Common myeloid progenitor, CD34-positive (primary cell): ENCODE measurements at regions not wholly inside any gene's neighbourhood (a gene's known extent, or its start where the extent isn't known, plus 50 kb on each side); places are given as distances from the start of the nearest gene placed in this dataset.
A peak's percentile ranks its signal among the peaks of the same experiment; 100 is the strongest.

ENCODE experiments used
- CTCF ChIA-PET: fragments of 350-600 bp; sonication (Branson Sonifier 250); formaldehyde crosslinking; loops from one replicate; lab custom pipeline; 2021; ENCODE audit warnings: antibody characterized with exemption; lab: Charles Lee
- POLR2A ChIA-PET: fragments of 350-600 bp; sonication (Branson Sonifier 250); formaldehyde crosslinking; loops from one replicate; lab custom pipeline; 2021; ENCODE audit warnings: antibody characterized with exemption; lab: Charles Lee
- DNase-seq, 3 donors: peaks; one replicate each; pipeline versions ENCODE4 v3.0.0 to v3.0.0-alpha.2; 2013
- H3K27ac ChIP-seq, 2 experiments: 1 replicate in 1 of 2; 2 replicates in 1 of 2; pipeline ENCODE4 v1.7.0; 2013; ENCODE audit warnings: inconsistent platforms in 2 of 2, low read length in 2 of 2, mild to moderate bottlenecking in 2 of 2, low read depth in 1 of 2, moderate library complexity in 1 of 2; ENCODE audit not compliant: severe bottlenecking in 2 of 2, insufficient read depth in 1 of 2, poor library complexity in 1 of 2
- H3K27me3 ChIP-seq, 5 experiments: replicated peaks in 2 of 5; 1 replicate in 3 of 5; 2 replicates in 2 of 5; pipeline versions ENCODE4 v1.6.1 to v1.7.0; 2013; ENCODE audit warnings: low read length in 4 of 5, mild to moderate bottlenecking in 2 of 5, moderate library complexity in 2 of 5, inconsistent platforms in 1 of 5; ENCODE audit not compliant: insufficient read depth in 5 of 5, control insufficient read depth in 4 of 5
- H3K36me3 ChIP-seq, 4 experiments: 1 replicate in 2 of 4; 2 replicates in 2 of 4; pipeline versions ENCODE4 v1.6.1 to v1.7.0; 2013; ENCODE audit warnings: low read length in 3 of 4, control low read depth in 1 of 4, mild to moderate bottlenecking in 1 of 4; ENCODE audit not compliant: control insufficient read depth in 4 of 4, insufficient read depth in 4 of 4
- H3K4me1 ChIP-seq, 4 experiments: 1 replicate in 3 of 4; 2 replicates in 1 of 4; pipeline versions ENCODE4 v1.6.1 to v1.7.1; 2013; ENCODE audit warnings: low read length in 3 of 4, mild to moderate bottlenecking in 3 of 4, control low read depth in 1 of 4, inconsistent platforms in 1 of 4, moderate library complexity in 1 of 4; ENCODE audit not compliant: control insufficient read depth in 4 of 4, insufficient read depth in 4 of 4; ENCODE audit errors: control extremely low read depth in 1 of 4
- H3K4me3 ChIP-seq, 7 experiments: 1 replicate in 4 of 7; 2 replicates in 3 of 7; pipeline versions ENCODE4 v1.5.1 to v1.7.0; 2013; ENCODE audit warnings: mild to moderate bottlenecking in 7 of 7, low read length in 6 of 7, moderate library complexity in 6 of 7, inconsistent platforms in 2 of 7, low read depth in 2 of 7, control low read depth in 1 of 7; ENCODE audit not compliant: insufficient read depth in 4 of 7, control insufficient read depth in 1 of 7; ENCODE audit errors: extremely low read depth in 1 of 7
- H3K9me3 ChIP-seq, 5 experiments: 1 replicate in 4 of 5; 2 replicates in 1 of 5; pipeline versions ENCODE4 v1.6.1 to v1.7.1; 2013; ENCODE audit warnings: low read length in 4 of 5, mild to moderate bottlenecking in 2 of 5, inconsistent platforms in 1 of 5, low read depth in 1 of 5, moderate library complexity in 1 of 5; ENCODE audit not compliant: control insufficient read depth in 4 of 5, insufficient read depth in 2 of 5; ENCODE audit errors: control extremely low read depth in 1 of 5
- WGBS: methylation state at CpG from one replicate; pipeline ENCODE4 v1.1.5; 2013; ENCODE audit not compliant: insufficient coverage; 5-methylcytosine and 5-hydroxymethylcytosine counted together

DNA sequence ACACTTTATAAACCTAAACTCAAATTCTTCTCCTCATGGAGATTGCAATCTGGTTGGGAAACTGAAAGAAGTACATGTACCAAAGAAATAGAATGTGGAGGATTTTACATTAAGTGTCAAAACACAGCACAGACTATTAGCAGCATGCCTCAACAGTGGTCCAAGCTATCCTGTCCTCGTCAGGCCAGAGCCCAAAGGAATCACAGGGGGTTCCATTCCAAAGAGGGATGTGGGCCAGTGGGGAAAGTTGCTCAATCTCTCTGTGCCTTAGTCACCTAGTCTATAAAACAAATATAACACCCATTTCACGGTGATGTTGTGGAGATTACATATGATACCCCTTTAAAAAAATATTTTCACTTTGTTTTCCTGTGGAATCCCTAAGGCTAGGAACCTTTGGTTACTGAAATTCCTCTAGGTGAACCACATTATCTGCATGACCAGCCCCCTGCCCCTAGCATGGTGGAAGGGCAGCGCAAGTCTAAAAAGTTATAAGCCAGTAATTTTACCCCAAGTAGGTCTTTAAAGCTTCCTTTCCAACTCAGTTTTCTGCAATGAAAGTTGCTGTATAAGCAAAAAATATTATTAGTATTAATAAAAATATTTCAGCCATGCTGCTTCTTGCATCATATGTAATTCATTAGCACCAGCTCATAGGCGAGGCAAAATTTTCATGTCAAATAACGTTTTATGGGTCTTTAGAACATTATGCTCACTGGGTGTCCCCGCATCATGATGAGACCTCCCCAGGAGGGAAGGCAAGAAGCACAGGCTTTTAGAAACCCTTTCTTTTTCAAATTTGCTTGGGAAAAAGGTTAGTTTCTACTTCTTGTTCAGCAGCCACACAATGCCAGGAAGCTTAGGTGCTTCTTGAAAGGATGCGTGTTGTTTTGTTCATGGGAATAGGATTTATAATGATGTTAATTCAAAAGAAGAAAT is 548.8 kb upstream of the PKN2 start:
- H3K9me3 ChIP-seq = no peaks in the 10 kb centered on the region
- no peaks in the 10 kb centered on the region for H3K27me3 ChIP-seq
- no peaks in the 10 kb centered on the region for H3K4me1 ChIP-seq
- ChIA-PET POLR2A (no interaction called here), CTCF (no interaction called here)
- 96% methylated on average over 5 of the region's 7 CpGs for WGBS
- no peak overlapping the region for H3K4me3 ChIP-seq
- no peak overlapping the region for H3K27ac ChIP-seq
- DNase-seq = no peak
- no peaks in the 10 kb centered on the region for H3K36me3 ChIP-seq

GRCh38 chr1:88139633-88140032 is 544.4 kb upstream of the PKN2 start:
- CTCF ChIA-PET = no interaction called here
- POLR2A ChIA-PET = no interaction called here
- DNase-seq = no peak
- Histone ChIP-seq H3K9me3 (peaks cover 0 to 2% (median 0%) of the 10 kb centered on the region in 5 experiments), H3K27ac (no peak overlapping the region), H3K4me3 (no peak overlapping the region), H3K36me3 (no peaks in the 10 kb centered on the region), H3K4me1 (peaks cover 0 to 4% (median 2%) of the 10 kb centered on the region in 4 experiments), H3K27me3 (no peaks in the 10 kb centered on the region)
- WGBS = 100% methylated on average over 4 of the region's 4 CpGs

DNA sequence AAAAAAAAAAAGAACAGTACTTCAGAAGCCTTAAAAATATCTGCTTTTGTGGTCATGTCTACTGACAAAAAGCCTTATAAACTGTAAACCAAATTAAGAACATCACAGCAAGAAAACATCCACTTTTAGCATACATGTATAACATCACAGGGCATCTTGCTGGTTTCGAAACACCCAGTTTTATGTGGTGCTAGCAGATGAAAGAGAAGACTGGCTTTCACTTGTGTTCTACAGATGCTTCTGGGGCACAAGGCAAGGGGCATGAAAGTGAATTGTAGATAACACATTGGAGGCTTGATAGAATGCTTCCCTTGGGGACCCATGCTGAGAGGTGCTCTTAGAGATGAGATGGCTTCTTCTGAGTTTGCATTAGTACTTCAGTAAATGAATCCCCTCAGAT is 543.7 kb upstream of the PKN2 start:
- POLR2A ChIA-PET = no interaction called here

DNA sequence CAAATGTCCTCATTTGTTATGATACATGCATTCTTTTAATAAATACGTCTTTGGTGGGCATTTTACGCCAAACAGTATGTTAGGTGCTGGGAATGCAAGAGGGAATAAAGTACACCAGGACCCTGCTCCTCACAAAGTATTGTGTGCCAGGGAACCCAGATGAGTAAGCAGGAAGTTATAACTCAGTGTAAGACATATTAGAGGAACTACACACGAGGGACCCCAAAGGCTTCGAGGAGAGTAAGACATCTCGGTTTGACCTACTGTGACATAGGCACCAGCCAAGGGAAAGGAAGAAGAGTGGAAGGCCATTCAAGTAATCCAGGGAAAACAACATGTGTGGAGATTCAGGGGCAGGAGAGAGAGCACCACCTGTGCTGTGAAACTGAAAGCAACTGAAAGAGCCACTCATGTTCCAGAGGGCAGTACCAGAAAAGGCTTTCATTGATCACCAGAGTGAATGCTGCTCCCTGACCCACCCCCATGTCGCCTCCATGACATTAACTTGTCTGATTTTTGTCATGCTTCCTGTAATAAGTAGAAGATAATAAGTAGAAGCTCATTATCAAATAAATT is 542.5 kb upstream of the PKN2 start:
- peak overlapping the region in 1 of 7 experiments; percentile 39 for H3K4me3 ChIP-seq
- H3K36me3 ChIP-seq = no peaks in the 10 kb centered on the region
- ChIA-PET CTCF (no interaction called here), POLR2A (no interaction called here)
- H3K9me3 ChIP-seq = peaks cover 0 to 2% (median 0%) of the 10 kb centered on the region in 5 experiments
- no peaks in the 10 kb centered on the region for H3K27me3 ChIP-seq
- DNase-seq = peak in 2 of 3 donors; percentile 25 to 32
- WGBS = 33% methylated on average over 5 of the region's 6 CpGs
- peaks cover 0 to 4% (median 2%) of the 10 kb centered on the region in 4 experiments for H3K4me1 ChIP-seq
- no peak overlapping the region for H3K27ac ChIP-seq

More for the DNA sequence above, 543.7 kb upstream of the PKN2 start:
- Histone ChIP-seq H3K36me3 (no peaks in the 10 kb centered on the region), H3K4me3 (no peak overlapping the region), H3K4me1 (peaks cover 0 to 4% (median 2%) of the 10 kb centered on the region in 4 experiments), H3K9me3 (peaks cover 0 to 2% (median 0%) of the 10 kb centered on the region in 5 experiments), H3K27ac (no peak overlapping the region), H3K27me3 (no peaks in the 10 kb centered on the region)
- no peak for DNase-seq
- CTCF ChIA-PET = no interaction called here
- WGBS = no CpG with 5 or more reads among the region's 1 CpG

- ChIA-PET POLR2A (no interaction called here), CTCF (no interaction called here)
- Histone ChIP-seq H3K9me3 (peaks cover 0 to 2% (median 0%) of the 10 kb centered on the region in 5 experiments), H3K27ac (no peak overlapping the region), H3K36me3 (no peaks in the 10 kb centered on the region), H3K4me3 (no peak overlapping the region), H3K4me1 (peaks cover 0 to 4% (median 2%) of the 10 kb centered on the region in 4 experiments), H3K27me3 (no peaks in the 10 kb centered on the region)
- DNase-seq = no peak
- 100% methylated on average over 2 of the region's 3 CpGs for WGBS
These were observed 538.3 kb upstream of the PKN2 start for GRCh38 chr1:88145752-88146151.

- no peaks in the 10 kb centered on the region for H3K9me3 ChIP-seq
- WGBS = 100% methylated on average over 1 of the region's 1 CpG
- H3K4me3 ChIP-seq = no peak overlapping the region
- H3K36me3 ChIP-seq = no peaks in the 10 kb centered on the region
- no peaks in the 10 kb centered on the region for H3K4me1 ChIP-seq
- POLR2A ChIA-PET = interaction anchor here (0.7 kb wide), 1 partner anchor 18 kb away, joined by 3 read pairs; no protein-coding TSS in a partner anchor
- H3K27me3 ChIP-seq = peaks cover 0 to 1% (median 0%) of the 10 kb centered on the region in 5 experiments
- no peak overlapping the region for H3K27ac ChIP-seq
- CTCF ChIA-PET = interaction anchor here (1.8 kb wide), 1 partner anchor 13 kb away, joined by 5 read pairs; no protein-coding TSS in a partner anchor
- no peak for DNase-seq
These were observed 534.4 kb upstream of the PKN2 start for GRCh38 chr1:88149686-88150085.

- CTCF ChIA-PET = interaction anchor here (1.4 to 1.8 kb wide), 2 partner anchors 12 to 22 kb away, joined by 3 to 5 read pairs; no protein-coding TSS in a partner anchor
- 98% methylated on average over 4 of the region's 4 CpGs for WGBS
- DNase-seq = no peak
- Histone ChIP-seq H3K9me3 (no peaks in the 10 kb centered on the region), H3K36me3 (no peaks in the 10 kb centered on the region), H3K27ac (no peak overlapping the region), H3K4me3 (no peak overlapping the region), H3K27me3 (peaks cover 0 to 1% (median 0%) of the 10 kb centered on the region in 5 experiments), H3K4me1 (no peaks in the 10 kb centered on the region)
- POLR2A ChIA-PET = no interaction called here
These were observed 533.7 kb upstream of the PKN2 start for GRCh38 chr1:88150330-88150729.
